Stomach (tissue), 4 donors: ENCODE measurements at regions not wholly inside any gene's neighbourhood (a gene's known extent, or its start where the extent isn't known, plus 50 kb on each side); places are given as distances from the start of the nearest gene placed in this dataset.

Experiments used
- EP300 ChIP-seq: sonication (generic); formaldehyde crosslinking; IDR thresholded peaks from one replicate; pipeline ENCODE4 v1.6.1; 2017; ENCODE audit warnings: antibody characterized with exemption
- POLR2A ChIP-seq, 4 donors: fragments of 450-650 bp; IDR thresholded peaks; one replicate each; pipeline ENCODE4 v1.6.1; 2016; ENCODE audit warnings: antibody characterized with exemption in 4 of 4, control low read depth in 2 of 4, mild to moderate bottlenecking in 1 of 4, moderate library complexity in 1 of 4
- POLR2AphosphoS5 ChIP-seq, 3 donors: sonication (generic); formaldehyde crosslinking; IDR thresholded peaks; one replicate each; pipeline ENCODE4 v1.6.1; 2016; ENCODE audit warnings: antibody characterized with exemption in 3 of 3
- TF ChIP-seq, protein P1 (sequence below), 7 experiments: fragments of 450-650 bp in 4 of 7; fragments of 200-600 bp in 3 of 7; sonication (generic) in 3 of 7; IDR thresholded peaks; one replicate each; pipeline ENCODE4 v1.5.1; 2016 to 2019; ENCODE audit warnings: antibody characterized with exemption in 7 of 7, control low read depth in 2 of 7, mild to moderate bottlenecking in 1 of 7

DNA sequence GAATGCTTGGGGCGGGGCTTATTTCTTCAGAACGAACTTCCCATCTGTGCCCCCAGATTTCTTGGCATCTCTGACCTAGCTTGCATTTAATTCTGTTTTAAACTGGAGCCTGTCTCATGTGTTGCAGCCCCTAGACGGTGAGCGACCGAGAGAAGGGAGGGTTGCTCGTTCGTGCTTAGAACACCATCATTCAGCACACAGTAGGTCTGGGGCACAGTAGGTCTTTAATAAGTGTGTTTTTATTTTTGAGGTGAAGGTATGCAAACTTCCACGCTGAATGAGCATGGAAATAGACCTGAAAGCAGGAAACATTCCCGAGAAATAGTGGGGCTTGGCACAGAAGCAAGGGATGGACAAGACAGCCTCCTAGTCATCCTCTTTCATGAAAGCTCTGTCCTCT is 57.0 kb upstream of the TAC4 start:
- TF ChIP-seq, protein P1, sequence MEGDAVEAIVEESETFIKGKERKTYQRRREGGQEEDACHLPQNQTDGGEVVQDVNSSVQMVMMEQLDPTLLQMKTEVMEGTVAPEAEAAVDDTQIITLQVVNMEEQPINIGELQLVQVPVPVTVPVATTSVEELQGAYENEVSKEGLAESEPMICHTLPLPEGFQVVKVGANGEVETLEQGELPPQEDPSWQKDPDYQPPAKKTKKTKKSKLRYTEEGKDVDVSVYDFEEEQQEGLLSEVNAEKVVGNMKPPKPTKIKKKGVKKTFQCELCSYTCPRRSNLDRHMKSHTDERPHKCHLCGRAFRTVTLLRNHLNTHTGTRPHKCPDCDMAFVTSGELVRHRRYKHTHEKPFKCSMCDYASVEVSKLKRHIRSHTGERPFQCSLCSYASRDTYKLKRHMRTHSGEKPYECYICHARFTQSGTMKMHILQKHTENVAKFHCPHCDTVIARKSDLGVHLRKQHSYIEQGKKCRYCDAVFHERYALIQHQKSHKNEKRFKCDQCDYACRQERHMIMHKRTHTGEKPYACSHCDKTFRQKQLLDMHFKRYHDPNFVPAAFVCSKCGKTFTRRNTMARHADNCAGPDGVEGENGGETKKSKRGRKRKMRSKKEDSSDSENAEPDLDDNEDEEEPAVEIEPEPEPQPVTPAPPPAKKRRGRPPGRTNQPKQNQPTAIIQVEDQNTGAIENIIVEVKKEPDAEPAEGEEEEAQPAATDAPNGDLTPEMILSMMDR (IDR thresholded peaks at IDR 0.05), result no peak
- no peak for TF ChIP-seq POLR2AphosphoS5 (IDR thresholded peaks at IDR 0.05)
- no peak for TF ChIP-seq POLR2A (IDR thresholded peaks at IDR 0.05)
- no peak for TF ChIP-seq EP300
